ENCODE measurements at regions not wholly inside any gene's neighbourhood (a gene's known extent, or its start where the extent isn't known, plus 50 kb on each side); places are given as distances from the start of the nearest gene placed in this dataset.

DNA sequence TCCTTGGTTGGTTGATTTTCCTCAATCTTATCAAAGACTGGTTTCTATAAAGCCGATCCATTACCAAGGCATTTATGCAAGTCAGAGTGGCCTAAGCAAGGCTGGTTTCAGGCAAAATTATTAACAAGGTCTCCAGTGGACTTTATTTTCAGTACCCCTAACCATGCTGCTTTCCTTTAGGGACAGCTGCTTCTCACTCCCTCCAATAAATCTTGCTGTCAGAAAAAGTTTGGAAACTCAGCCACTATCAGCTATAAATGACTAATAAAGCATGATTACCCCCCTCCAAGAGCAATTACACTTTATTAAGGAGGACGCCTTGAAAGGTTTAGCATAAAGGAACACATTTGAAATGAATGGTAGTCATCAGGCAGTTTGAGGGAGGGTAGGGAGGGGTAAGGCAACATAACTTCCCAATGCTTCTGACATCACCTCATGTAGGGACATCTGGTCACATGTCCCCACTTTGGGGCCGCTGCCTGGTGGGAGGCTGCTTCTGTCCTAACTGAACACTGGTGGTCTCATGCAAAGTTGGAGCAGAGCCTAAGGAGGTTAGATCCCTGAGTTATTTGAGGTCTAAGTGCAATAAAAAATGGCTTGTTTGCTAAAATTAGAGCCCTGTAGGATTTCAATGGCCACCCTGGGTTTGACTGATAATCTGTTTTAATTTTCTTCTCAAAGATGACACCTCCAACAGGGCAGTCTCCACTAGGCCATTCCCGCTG, 58.0 kb upstream of the TMEM178A start:
- H3K4me1 ChIP-seq (ENCODE audit: control insufficient read depth, insufficient read depth, low read length) = peaks cover 11% of the 10 kb centered on the region
- no peak overlapping the region for H3K4me3 ChIP-seq (ENCODE audit: low read length)
- H3K9me3 ChIP-seq (replicated peaks; ENCODE audit: low read length) = no peaks in the 10 kb centered on the region
- no peak overlapping the region for H3K4me2 ChIP-seq (ENCODE audit: low read length)
- no peaks in the 10 kb centered on the region for H3K27me3 ChIP-seq (ENCODE audit: control insufficient read depth, insufficient read depth, low read length)
- no peaks in the 10 kb centered on the region for H3K36me3 ChIP-seq (ENCODE audit: insufficient read depth, low read length)
- H3K9ac ChIP-seq (ENCODE audit: low read depth, low read length) = no peak overlapping the region

DNA sequence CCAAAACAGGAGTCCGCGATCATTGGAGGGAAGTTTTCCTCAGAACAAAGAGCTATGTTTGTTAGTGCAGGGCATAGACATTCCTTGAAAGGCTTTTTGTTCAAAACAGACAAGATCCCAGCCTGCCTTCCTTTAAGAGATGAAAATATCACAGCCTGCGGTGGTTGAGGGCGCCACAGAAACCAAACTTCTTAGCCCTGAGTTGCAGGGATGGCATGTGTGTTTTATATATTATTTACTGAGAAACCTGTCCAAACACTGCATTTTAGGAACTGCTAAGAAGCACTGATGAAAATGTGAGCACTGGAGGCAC, 57.5 kb upstream of the TMEM178A start:
- Histone ChIP-seq H3K4me3 (ENCODE audit: low read length) (no peak overlapping the region), H3K9ac (ENCODE audit: low read depth, low read length) (no peak overlapping the region), H3K36me3 (ENCODE audit: insufficient read depth, low read length) (no peaks in the 10 kb centered on the region), H3K4me2 (ENCODE audit: low read length) (no peak overlapping the region), H3K9me3 (replicated peaks; ENCODE audit: low read length) (no peaks in the 10 kb centered on the region), H3K4me1 (ENCODE audit: control insufficient read depth, insufficient read depth, low read length) (peaks cover 8% of the 10 kb centered on the region), H3K27me3 (ENCODE audit: control insufficient read depth, insufficient read depth, low read length) (no peaks in the 10 kb centered on the region)

DNA sequence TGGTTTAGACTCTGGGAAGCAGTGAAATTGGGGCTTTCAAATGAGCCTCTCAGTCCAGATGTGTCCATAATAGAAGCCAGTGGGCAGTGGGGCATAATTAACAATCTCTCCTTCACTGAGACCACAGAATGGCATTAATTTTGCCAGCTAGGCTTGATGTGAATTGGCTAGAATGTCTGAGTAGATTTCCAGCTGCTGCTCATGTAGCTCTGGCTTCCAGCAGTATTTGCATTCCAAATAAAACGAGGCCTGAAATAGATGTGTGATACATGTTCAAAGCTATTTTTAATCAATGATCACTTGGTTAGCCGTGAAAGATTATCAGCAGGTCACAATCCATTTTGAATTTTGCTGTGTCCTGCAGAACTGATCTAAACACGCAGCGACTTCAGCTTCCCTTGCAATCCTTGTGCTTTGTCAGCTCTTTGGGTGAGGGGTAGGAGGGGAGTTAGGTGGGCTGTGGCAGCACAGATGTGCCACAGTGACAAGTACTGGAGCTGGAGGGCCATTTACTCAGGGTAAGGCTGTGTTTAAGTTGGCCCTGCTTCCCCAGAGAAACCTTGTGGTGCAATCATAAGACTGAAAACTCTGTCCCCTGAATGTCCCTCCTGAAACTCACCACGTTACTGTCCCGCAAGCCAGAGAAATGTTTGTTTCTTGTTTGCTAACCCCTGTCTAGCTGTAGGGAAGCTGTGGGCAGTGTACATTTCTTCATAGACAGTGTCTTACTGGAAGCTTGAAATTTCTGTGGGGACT, 56.9 kb upstream of the TMEM178A start:
- Histone ChIP-seq H3K9ac (ENCODE audit: low read depth, low read length) (no peak overlapping the region), H3K4me3 (ENCODE audit: low read length) (no peak overlapping the region), H3K27me3 (ENCODE audit: control insufficient read depth, insufficient read depth, low read length) (no peaks in the 10 kb centered on the region), H3K4me1 (ENCODE audit: control insufficient read depth, insufficient read depth, low read length) (peaks cover 1% of the 10 kb centered on the region), H3K4me2 (ENCODE audit: low read length) (no peak overlapping the region), H3K9me3 (replicated peaks; ENCODE audit: low read length) (no peaks in the 10 kb centered on the region), H3K36me3 (ENCODE audit: insufficient read depth, low read length) (no peaks in the 10 kb centered on the region)

DNA sequence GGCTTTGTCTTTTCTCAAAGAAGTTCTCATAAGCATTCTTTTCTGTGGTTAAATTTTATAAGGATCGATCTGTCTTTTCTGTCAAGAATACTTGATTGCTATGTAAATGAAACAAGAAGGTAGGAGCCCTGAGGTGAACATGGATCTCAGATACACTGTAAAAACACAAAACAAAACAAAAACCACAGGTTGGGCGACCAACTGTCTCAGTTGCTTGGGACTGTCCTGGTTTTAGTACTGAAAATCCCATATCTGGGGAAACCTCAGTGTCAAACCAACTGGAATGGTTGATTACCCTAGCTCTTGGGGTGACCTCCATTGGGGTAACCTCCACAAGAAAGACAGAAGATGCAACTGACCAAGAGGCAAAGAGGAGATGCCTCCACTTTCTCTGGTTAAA, 55.8 kb upstream of the TMEM178A start:
- H3K4me1 ChIP-seq (ENCODE audit: control insufficient read depth, insufficient read depth, low read length) = no peaks in the 10 kb centered on the region
- H3K27me3 ChIP-seq (ENCODE audit: control insufficient read depth, insufficient read depth, low read length) = no peaks in the 10 kb centered on the region
- H3K36me3 ChIP-seq (ENCODE audit: insufficient read depth, low read length) = no peaks in the 10 kb centered on the region
- H3K9me3 ChIP-seq (replicated peaks; ENCODE audit: low read length) = no peaks in the 10 kb centered on the region
- H3K9ac ChIP-seq (ENCODE audit: low read depth, low read length) = no peak overlapping the region
- H3K4me2 ChIP-seq (ENCODE audit: low read length) = no peak overlapping the region
- H3K4me3 ChIP-seq (ENCODE audit: low read length) = no peak overlapping the region

DNA sequence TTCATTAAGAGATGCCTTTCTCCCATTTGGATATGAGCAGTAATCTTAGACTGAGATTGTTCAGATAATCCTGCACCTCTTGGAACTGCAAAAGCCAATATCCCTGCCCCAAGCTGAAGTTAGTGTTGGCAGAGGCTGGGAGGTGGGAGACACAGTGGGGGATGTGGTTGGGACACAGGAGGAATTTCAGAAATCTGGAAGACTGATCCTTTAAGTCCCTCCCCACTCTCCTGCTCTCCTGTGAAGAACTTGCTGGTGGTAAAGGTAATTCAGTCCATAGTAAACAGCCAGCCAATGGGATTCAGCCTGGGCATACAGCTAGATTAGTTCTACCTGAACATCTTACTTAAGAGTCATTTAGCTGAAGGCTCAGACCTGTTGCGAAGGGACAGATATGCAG, 50.0 kb upstream of the TMEM178A start:
- H3K27me3 ChIP-seq (ENCODE audit: control insufficient read depth, insufficient read depth, low read length) = peaks cover 5% of the 10 kb centered on the region
- no peak overlapping the region for H3K4me3 ChIP-seq (ENCODE audit: low read length)
- H3K4me2 ChIP-seq (ENCODE audit: low read length) = no peak overlapping the region
- H3K9ac ChIP-seq (ENCODE audit: low read depth, low read length) = no peak overlapping the region
- no peaks in the 10 kb centered on the region for H3K36me3 ChIP-seq (ENCODE audit: insufficient read depth, low read length)
- peaks cover 8% of the 10 kb centered on the region for H3K4me1 ChIP-seq (ENCODE audit: control insufficient read depth, insufficient read depth, low read length)
- no peaks in the 10 kb centered on the region for H3K9me3 ChIP-seq (replicated peaks; ENCODE audit: low read length)
